ENCODE measurements at regions not wholly inside any gene's neighbourhood (a gene's known extent, or its start where the extent isn't known, plus 50 kb on each side); places are given as distances from the start of the nearest gene placed in this dataset.
"Not testable (repeated sequence)": the region's sequence is repeated elsewhere in the genome, so short reads cannot be mapped to it uniquely, and the experiment has no call there.

- intact Hi-C loops (cut with DNase I), result no loop called here
- DNase-seq (no peak), ATAC-seq (no peak)
- 95 to 100% methylated on average over 1 of the region's 1 CpG for WGBS, 2 donors
- Histone ChIP-seq H3K27ac (no peak overlapping the region), H3K9me3 (no peaks in the 10 kb centered on the region), H3K4me3 (no peak overlapping the region), H3K4me1 (no peaks in the 10 kb centered on the region), H3K27me3 (peaks cover 0 to 32% (median 0%) of the 10 kb centered on the region in 7 donors), H3K36me3 (no peaks in the 10 kb centered on the region)
- TF ChIP-seq, protein P1, sequence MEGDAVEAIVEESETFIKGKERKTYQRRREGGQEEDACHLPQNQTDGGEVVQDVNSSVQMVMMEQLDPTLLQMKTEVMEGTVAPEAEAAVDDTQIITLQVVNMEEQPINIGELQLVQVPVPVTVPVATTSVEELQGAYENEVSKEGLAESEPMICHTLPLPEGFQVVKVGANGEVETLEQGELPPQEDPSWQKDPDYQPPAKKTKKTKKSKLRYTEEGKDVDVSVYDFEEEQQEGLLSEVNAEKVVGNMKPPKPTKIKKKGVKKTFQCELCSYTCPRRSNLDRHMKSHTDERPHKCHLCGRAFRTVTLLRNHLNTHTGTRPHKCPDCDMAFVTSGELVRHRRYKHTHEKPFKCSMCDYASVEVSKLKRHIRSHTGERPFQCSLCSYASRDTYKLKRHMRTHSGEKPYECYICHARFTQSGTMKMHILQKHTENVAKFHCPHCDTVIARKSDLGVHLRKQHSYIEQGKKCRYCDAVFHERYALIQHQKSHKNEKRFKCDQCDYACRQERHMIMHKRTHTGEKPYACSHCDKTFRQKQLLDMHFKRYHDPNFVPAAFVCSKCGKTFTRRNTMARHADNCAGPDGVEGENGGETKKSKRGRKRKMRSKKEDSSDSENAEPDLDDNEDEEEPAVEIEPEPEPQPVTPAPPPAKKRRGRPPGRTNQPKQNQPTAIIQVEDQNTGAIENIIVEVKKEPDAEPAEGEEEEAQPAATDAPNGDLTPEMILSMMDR (IDR thresholded peaks at IDR 0.05), result no peak
Measured at GRCh38 chrX:101787934-101788333, 128.3 kb upstream of the ARMCX2 start.

DNA sequence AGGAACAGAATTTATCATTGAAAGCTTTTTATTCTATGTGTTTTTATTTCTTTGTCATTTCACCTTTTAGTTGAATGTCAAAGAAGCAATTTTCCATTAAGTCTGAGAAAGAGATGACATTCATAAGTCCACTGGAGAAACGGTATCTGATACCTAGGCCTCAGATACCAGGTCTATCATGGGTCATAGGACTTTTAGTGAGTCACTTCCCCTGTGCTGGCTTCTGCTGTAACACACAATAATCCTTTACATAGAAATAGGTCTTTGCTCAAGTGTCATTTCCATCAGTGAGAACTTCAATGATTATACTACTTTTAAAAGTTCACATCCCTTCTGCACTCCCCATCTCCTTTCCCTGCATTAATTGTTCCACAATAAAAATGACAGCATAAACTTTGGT is 125.5 kb upstream of the ARMCX2 start:
- Histone ChIP-seq H3K27me3 (peaks cover 0 to 19% (median 0%) of the 10 kb centered on the region in 7 donors), H3K9me3 (no peaks in the 10 kb centered on the region), H3K4me3 (no peak overlapping the region), H3K36me3 (no peaks in the 10 kb centered on the region), H3K4me1 (no peaks in the 10 kb centered on the region), H3K27ac (no peak overlapping the region)
- TF ChIP-seq, protein P1 (IDR thresholded peaks at IDR 0.05), result no peak
- DNase-seq, result no peak
- ATAC-seq, result no peak
- 38 to 55% methylated on average over 1 of the region's 1 CpG for WGBS, 2 donors
- intact Hi-C loops (cut with DNase I), result no loop called here

GRCh38 chrX:101780421-101780820 is 120.8 kb upstream of the ARMCX2 start:
- DNase-seq; H3K27ac ChIP-seq; intact Hi-C loops (cut with DNase I); ATAC-seq; H3K4me3 ChIP-seq; H3K36me3 ChIP-seq; H3K4me1 ChIP-seq; H3K9me3 ChIP-seq: not testable (repeated sequence)
- 70 to 88% methylated on average over 10 to 19 of the region's 19 CpGs for WGBS, 2 donors
- peaks cover 0 to 13% (median 0%) of the 10 kb centered on the region in 7 donors for H3K27me3 ChIP-seq

DNA sequence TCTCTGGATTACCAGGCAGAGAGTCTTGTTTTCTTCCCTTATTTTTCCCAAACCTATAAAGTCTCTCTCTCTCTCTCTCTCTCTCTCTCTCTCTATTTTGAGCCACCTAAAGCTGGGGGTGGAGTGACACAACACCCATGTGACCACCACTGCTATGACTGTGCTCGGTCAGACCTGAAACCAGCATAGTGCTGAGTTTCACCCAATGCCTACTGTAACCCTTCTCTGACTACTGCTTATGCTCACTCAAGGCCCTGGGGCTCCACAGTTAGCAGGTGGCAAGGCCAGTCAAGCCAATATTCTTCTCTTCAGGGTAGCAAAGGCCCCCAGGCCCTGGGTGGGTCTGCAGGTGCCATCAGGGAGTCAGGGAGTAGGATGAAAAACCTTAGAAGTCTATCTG is 114.7 kb upstream of the ARMCX2 start:
- Histone ChIP-seq H3K27ac (no peak overlapping the region), H3K27me3 (peaks cover 0 to 18% (median 0%) of the 10 kb centered on the region in 7 donors), H3K4me1 (no peaks in the 10 kb centered on the region), H3K36me3 (no peaks in the 10 kb centered on the region), H3K9me3 (peaks cover 0 to 8% (median 0%) of the 10 kb centered on the region in 11 donors), H3K4me3 (no peak overlapping the region)
- ATAC-seq (no peak), DNase-seq (no peak)
- intact Hi-C loops (cut with DNase I), result no loop called here
- TF ChIP-seq, protein P1 (IDR thresholded peaks at IDR 0.05), result no peak
- 87 to 90% methylated on average over 1 of the region's 1 CpG for WGBS, 2 donors

DNA sequence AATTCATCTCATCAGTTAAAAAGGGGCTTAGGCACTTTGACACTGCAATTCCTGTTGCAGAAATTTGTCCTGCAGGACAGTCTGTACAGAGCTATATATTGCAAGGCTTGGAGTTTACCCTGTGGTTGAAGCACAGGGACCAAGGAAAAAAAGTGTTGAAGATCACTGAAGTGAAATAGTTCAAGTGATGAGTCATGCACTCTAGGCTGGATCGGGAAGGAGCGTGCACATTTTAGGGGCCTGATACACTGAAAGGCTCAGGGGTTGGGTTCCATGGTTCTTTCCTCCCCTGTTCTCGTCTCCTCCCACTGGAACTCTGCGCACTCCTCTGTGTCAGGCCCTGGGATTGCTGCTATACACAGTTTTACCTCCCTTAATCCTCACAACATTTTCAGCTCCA is 104.9 kb upstream of the ARMCX2 start:
- H3K27ac ChIP-seq, result no peak overlapping the region
- DNase-seq (no peak), ATAC-seq (no peak)
- TF ChIP-seq, protein P1 (IDR thresholded peaks at IDR 0.05), result no peak
- H3K9me3 ChIP-seq, result no peaks in the 10 kb centered on the region
- no peaks in the 10 kb centered on the region for H3K36me3 ChIP-seq
- no peaks in the 10 kb centered on the region for H3K4me1 ChIP-seq
- intact Hi-C loops (cut with DNase I), result no loop called here
- no peak overlapping the region for H3K4me3 ChIP-seq
- H3K27me3 ChIP-seq, result peaks cover 0 to 49% (median 0%) of the 10 kb centered on the region in 7 donors
- WGBS, 2 donors, result 55 to 77% methylated on average over 3 to 4 of the region's 4 CpGs

All from heart right ventricle (tissue), 16 donors.